Mucosa of descending colon (tissue), 3 donors: ENCODE measurements at regions not wholly inside any gene's neighbourhood (a gene's known extent, or its start where the extent isn't known, plus 50 kb on each side); places are given as distances from the start of the nearest gene placed in this dataset.

Source experiments
- ATAC-seq: fragments of 200-7000 bp; cut with Tn5 transposase; one replicate; pipeline ENCODE4 v1.9.1; 2020; ENCODE audit warnings: mild to moderate bottlenecking, moderate library complexity
- DNase-seq, 3 donors: peaks; one replicate each; pipeline ENCODE4 v3.0.0-alpha.2; 2020
- H3K36me3 ChIP-seq: fragments of 200-600 bp; one replicate; pipeline ENCODE4 v1.8.0; 2021; ENCODE audit warnings: low read depth, mild to moderate bottlenecking
- H3K4me1 ChIP-seq: fragments of 200-600 bp; one replicate; pipeline ENCODE4 v1.8.0; 2021; ENCODE audit warnings: low read depth, mild to moderate bottlenecking
- H3K4me3 ChIP-seq: fragments of 200-600 bp; one replicate; pipeline ENCODE4 v1.8.0; 2021; ENCODE audit warnings: mild to moderate bottlenecking
- H3K9me3 ChIP-seq: fragments of 200-600 bp; one replicate; pipeline ENCODE4 v1.8.0; 2021; ENCODE audit warnings: mild to moderate bottlenecking
- CTCF ChIP-seq: fragments of 200-600 bp; IDR thresholded peaks from one replicate; pipeline ENCODE4 v1.8.0; 2022; ENCODE audit warnings: antibody characterized with exemption, mild to moderate bottlenecking
- intact Hi-C, 2 donors: fragments of 100-400 bp; cut with DNase I in 1 of 2; cut with micrococcal nuclease in 1 of 2; formaldehyde crosslinking; loops; one replicate each; pipeline versions ENCODE4 v1.11.0 to v1.11.1; 2022; cut with DNase I, micrococcal nuclease
- donor health status: DM: no; HTN: no; CAD: no; lungs with moderate emphysema.
- donor health status: DM: no; HTN: no; CAD: no.
- donor health status: DM: no; HTN: yes; CAD: no.

GRCh38 chr19:31610018-31610417 is 260.8 kb upstream of the TSHZ3 start:
- Histone ChIP-seq H3K36me3 (no peaks in the 10 kb centered on the region), H3K4me3 (no peak overlapping the region), H3K4me1 (no peaks in the 10 kb centered on the region), H3K9me3 (no peaks in the 10 kb centered on the region)
- TF ChIP-seq CTCF, result no peak
- intact Hi-C loops, result no loop called here
- ATAC-seq, result no peak
- no peak for DNase-seq

GRCh38 chr19:31611046-31611877 is 262.0 kb upstream of the TSHZ3 start:
- ATAC-seq (no peak), DNase-seq (no peak)
- no peak for TF ChIP-seq CTCF
- Histone ChIP-seq H3K9me3 (no peaks in the 10 kb centered on the region), H3K36me3 (no peaks in the 10 kb centered on the region), H3K4me1 (no peaks in the 10 kb centered on the region), H3K4me3 (no peak overlapping the region)
- intact Hi-C loops, result no loop called here

- DNase-seq, result no peak
- no peak for ATAC-seq
- TF ChIP-seq CTCF, result no peak
- no peaks in the 10 kb centered on the region for H3K36me3 ChIP-seq
- intact Hi-C loops, result no loop called here
- no peaks in the 10 kb centered on the region for H3K9me3 ChIP-seq
- H3K4me3 ChIP-seq, result no peak overlapping the region
- H3K4me1 ChIP-seq, result no peaks in the 10 kb centered on the region
These were observed 263.6 kb upstream of the TSHZ3 start for GRCh38 chr19:31612873-31613272.

GRCh38 chr19:31613683-31614219 is 264.5 kb upstream of the TSHZ3 start:
- H3K36me3 ChIP-seq, result no peaks in the 10 kb centered on the region
- no peak for TF ChIP-seq CTCF
- intact Hi-C loops, result no loop called here
- H3K4me3 ChIP-seq, result no peak overlapping the region
- ATAC-seq (no peak), DNase-seq (no peak)
- no peaks in the 10 kb centered on the region for H3K4me1 ChIP-seq
- H3K9me3 ChIP-seq, result no peaks in the 10 kb centered on the region

GRCh38 chr19:31616031-31616430 is 266.8 kb upstream of the TSHZ3 start:
- DNase-seq (no peak), ATAC-seq (no peak)
- H3K9me3 ChIP-seq, result no peaks in the 10 kb centered on the region
- intact Hi-C loops, result no loop called here
- TF ChIP-seq CTCF, result no peak
- no peaks in the 10 kb centered on the region for H3K36me3 ChIP-seq
- no peaks in the 10 kb centered on the region for H3K4me1 ChIP-seq
- no peak overlapping the region for H3K4me3 ChIP-seq
